PFSK-1 (cell line): ENCODE measurements at regions not wholly inside any gene's neighbourhood (a gene's known extent, or its start where the extent isn't known, plus 50 kb on each side); places are given as distances from the start of the nearest gene placed in this dataset.

Experiments
- POLR2AphosphoS5 ChIP-seq: IDR thresholded peaks from 2 replicates; pipeline ENCODE4 v1.6.1; 2012; ENCODE audit warnings: low read depth, mild to moderate bottlenecking, control low read depth, low read length, moderate library complexity
- REST ChIP-seq, 2 experiments: IDR thresholded peaks; 2 replicates each; pipeline versions ENCODE4 v1.6.1 to v1.8.0; 2011 to 2012; ENCODE audit warnings: low read depth in 2 of 2, low read length in 2 of 2, control low read depth in 1 of 2, inconsistent platforms in 1 of 2, mild to moderate bottlenecking in 1 of 2, moderate library complexity in 1 of 2; ENCODE audit not compliant: insufficient read depth in 1 of 2

DNA sequence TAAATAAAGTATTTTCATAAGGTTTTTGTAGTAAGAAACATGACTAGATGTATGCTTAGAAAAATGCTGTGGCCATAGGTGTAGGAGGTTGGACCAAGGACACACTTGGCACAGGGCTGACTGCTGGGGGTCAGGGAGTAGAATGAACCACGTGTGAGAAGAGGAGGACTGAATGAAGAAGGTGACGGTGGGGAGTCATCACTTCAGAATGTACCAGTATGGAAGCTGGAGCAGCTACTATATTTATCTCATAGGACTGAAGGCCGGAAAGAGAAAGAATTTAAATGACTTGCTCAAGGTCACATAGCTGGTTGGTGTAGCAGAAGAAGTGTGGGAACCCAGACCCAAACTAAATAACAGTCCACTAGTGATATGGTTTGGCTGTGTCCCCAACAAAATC is 79.8 kb upstream of the HAO2 start:
- no peak for TF ChIP-seq POLR2AphosphoS5
- no peak for TF ChIP-seq REST (IDR thresholded peaks at IDR 0.05; ENCODE audit: insufficient read depth in 1 of 2, low read depth in 2 of 2, low read length in 2 of 2)
